Suprapubic skin (tissue), 4 donors: ENCODE measurements at regions not wholly inside any gene's neighbourhood (a gene's known extent, or its start where the extent isn't known, plus 50 kb on each side); places are given as distances from the start of the nearest gene placed in this dataset.

Experiments
- DNase-seq, 2 donors: peaks; one replicate each; pipeline ENCODE4 v3.0.0-alpha.2; 2019; ENCODE audit warnings: low spot score in 2 of 2
- H3K27ac ChIP-seq: fragments of 200-600 bp; sonication (generic); one replicate; pipeline ENCODE4 v1.5.1; 2019
- H3K27me3 ChIP-seq: fragments of 200-600 bp; sonication (generic); one replicate; pipeline ENCODE4 v1.5.1; 2019
- H3K36me3 ChIP-seq: fragments of 200-600 bp; sonication (generic); one replicate; pipeline ENCODE4 v1.5.1; 2019
- H3K4me1 ChIP-seq: fragments of 200-600 bp; sonication (generic); one replicate; pipeline ENCODE4 v1.5.1; 2019
- H3K4me3 ChIP-seq: fragments of 200-600 bp; sonication (generic); one replicate; pipeline ENCODE4 v1.5.1; 2019; ENCODE audit warnings: mild to moderate bottlenecking
- H3K9me3 ChIP-seq: fragments of 200-600 bp; sonication (generic); one replicate; pipeline ENCODE4 v1.5.1; 2019
- EP300 ChIP-seq: sonication (generic); formaldehyde crosslinking; IDR thresholded peaks from one replicate; pipeline ENCODE4 v1.6.1; 2017; ENCODE audit warnings: antibody characterized with exemption
- POLR2A ChIP-seq, 2 donors: fragments of 450-650 bp; IDR thresholded peaks; one replicate each; pipeline ENCODE4 v1.6.1; 2017; ENCODE audit warnings: antibody characterized with exemption in 2 of 2, mild to moderate bottlenecking in 2 of 2, moderate library complexity in 2 of 2
- POLR2AphosphoS5 ChIP-seq, 3 donors: sonication (generic); formaldehyde crosslinking; IDR thresholded peaks; one replicate each; pipeline ENCODE4 v1.6.1; 2017; ENCODE audit warnings: antibody characterized with exemption in 3 of 3
- WGBS: methylation state at CpG from one replicate; pipeline ENCODE4 v1.1.5; 2018; 5-methylcytosine and 5-hydroxymethylcytosine counted together
- TF ChIP-seq, protein P1 (sequence below), 2 donors: fragments of 200-600 bp in 1 of 2; fragments of 450-650 bp in 1 of 2; sonication (generic) in 1 of 2; IDR thresholded peaks; one replicate each; pipeline ENCODE4 v1.5.1; 2016 to 2019; ENCODE audit warnings: antibody characterized with exemption in 2 of 2, mild to moderate bottlenecking in 1 of 2, moderate library complexity in 1 of 2

DNA sequence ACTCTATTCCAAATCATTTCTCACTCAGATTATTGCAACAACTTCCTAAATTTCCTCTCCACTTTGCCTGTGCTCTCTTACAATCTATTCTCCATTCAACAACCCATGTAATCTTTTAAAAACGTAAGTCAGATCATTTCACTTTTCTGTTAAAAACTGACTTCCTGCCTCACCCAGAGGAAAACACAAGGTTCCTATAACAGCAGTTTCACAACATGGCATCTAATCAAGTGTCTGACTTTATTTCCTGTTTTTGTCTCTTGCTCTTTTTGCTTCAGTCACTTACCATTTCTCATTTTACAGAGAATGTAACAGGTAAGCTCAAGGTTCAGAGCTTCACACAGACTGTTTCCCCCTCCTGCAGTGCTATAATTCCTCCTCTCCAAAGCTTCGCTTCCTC is 560.7 kb downstream of the LRRIQ3 start:
- WGBS, result 81% methylated on average over 2 of the region's 2 CpGs

DNA sequence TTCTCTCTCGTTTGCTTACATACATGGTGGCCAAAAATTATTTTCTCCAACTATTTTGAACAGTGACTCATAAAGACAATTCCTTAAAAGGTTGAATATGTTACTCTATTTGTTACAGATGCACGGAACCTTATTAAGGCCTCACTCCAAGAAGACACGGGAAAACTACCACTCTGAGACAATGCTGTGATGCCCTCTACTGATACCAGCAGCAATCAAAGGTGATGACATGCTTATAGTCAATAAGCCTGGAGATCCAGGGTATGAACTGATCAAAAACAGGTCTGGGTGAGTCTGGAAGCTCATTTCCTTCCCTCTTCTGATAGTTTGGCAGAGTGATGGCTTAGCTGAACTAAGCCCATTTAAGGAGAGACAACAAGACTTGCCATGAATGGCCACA is 563.0 kb downstream of the LRRIQ3 start:
- 53% methylated on average over 3 of the region's 3 CpGs for WGBS
- no peak for DNase-seq
- Histone ChIP-seq H3K27ac (no peak overlapping the region), H3K9me3 (no peaks in the 10 kb centered on the region), H3K4me3 (no peak overlapping the region), H3K4me1 (no peaks in the 10 kb centered on the region), H3K36me3 (no peaks in the 10 kb centered on the region), H3K27me3 (no peaks in the 10 kb centered on the region)
- TF ChIP-seq POLR2A (IDR thresholded peaks at IDR 0.05) (no peak), EP300 (no peak), POLR2AphosphoS5 (IDR thresholded peaks at IDR 0.05) (no peak)
- TF ChIP-seq, protein P1, sequence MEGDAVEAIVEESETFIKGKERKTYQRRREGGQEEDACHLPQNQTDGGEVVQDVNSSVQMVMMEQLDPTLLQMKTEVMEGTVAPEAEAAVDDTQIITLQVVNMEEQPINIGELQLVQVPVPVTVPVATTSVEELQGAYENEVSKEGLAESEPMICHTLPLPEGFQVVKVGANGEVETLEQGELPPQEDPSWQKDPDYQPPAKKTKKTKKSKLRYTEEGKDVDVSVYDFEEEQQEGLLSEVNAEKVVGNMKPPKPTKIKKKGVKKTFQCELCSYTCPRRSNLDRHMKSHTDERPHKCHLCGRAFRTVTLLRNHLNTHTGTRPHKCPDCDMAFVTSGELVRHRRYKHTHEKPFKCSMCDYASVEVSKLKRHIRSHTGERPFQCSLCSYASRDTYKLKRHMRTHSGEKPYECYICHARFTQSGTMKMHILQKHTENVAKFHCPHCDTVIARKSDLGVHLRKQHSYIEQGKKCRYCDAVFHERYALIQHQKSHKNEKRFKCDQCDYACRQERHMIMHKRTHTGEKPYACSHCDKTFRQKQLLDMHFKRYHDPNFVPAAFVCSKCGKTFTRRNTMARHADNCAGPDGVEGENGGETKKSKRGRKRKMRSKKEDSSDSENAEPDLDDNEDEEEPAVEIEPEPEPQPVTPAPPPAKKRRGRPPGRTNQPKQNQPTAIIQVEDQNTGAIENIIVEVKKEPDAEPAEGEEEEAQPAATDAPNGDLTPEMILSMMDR (IDR thresholded peaks at IDR 0.05), result no peak

More for the DNA sequence above, 560.7 kb downstream of the LRRIQ3 start:
- Histone ChIP-seq H3K4me1 (no peaks in the 10 kb centered on the region), H3K4me3 (no peak overlapping the region), H3K9me3 (no peaks in the 10 kb centered on the region), H3K36me3 (no peaks in the 10 kb centered on the region), H3K27me3 (no peaks in the 10 kb centered on the region), H3K27ac (no peak overlapping the region)
- TF ChIP-seq POLR2AphosphoS5 (IDR thresholded peaks at IDR 0.05), result no peak
- no peak for TF ChIP-seq EP300
- TF ChIP-seq, protein P1 (IDR thresholded peaks at IDR 0.05), result no peak
- TF ChIP-seq POLR2A (IDR thresholded peaks at IDR 0.05), result no peak
- no peak for DNase-seq

DNA sequence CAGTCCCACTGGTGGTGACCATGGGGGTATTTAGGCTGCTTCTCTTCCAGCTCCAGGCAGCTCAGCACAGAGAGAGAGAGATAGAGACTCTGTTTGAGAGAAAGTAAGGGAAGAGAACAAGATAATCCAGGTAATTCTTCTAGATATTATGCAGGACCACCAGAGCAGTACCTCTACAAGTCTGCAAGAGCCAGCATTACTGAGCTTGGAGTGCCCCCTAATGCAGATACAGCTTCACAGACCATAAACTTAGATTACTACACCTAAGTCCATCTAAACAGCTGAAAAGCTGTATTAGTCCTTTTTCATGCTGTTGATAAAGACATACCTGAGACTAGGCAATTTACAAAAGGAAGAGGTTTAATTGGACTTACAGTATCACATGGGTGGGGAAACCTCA is 570.3 kb downstream of the LRRIQ3 start:
- no peaks in the 10 kb centered on the region for H3K27me3 ChIP-seq
- no peaks in the 10 kb centered on the region for H3K9me3 ChIP-seq
- TF ChIP-seq EP300 (no peak), POLR2A (IDR thresholded peaks at IDR 0.05) (no peak)
- TF ChIP-seq, protein P1 (IDR thresholded peaks at IDR 0.05), result no peak
- no peaks in the 10 kb centered on the region for H3K36me3 ChIP-seq
- DNase-seq, result no peak
- no peaks in the 10 kb centered on the region for H3K4me1 ChIP-seq
- H3K27ac ChIP-seq, result no peak overlapping the region
- no peak overlapping the region for H3K4me3 ChIP-seq

DNA sequence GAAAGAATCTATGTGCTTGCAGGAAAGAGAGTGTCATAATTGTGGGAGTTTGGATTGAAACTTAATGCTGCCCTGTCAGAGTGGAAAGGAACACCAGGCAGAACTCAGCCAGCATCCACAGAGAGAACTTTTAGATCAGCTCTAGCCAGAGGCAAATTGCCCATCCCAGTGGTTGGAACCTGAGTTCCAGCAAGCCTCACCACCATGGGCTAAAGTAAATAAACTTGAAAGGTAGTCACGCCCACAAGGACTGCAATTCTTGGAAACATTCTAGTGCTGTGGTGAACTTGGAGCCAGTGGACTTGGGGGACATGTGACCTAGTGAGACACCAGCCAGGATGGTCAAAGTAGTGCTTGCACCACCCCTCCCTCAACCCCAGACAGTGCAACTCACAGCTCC is 571.6 kb downstream of the LRRIQ3 start:
- Histone ChIP-seq H3K4me3 (no peak overlapping the region), H3K4me1 (no peaks in the 10 kb centered on the region), H3K27ac (no peak overlapping the region), H3K27me3 (no peaks in the 10 kb centered on the region), H3K9me3 (no peaks in the 10 kb centered on the region), H3K36me3 (no peaks in the 10 kb centered on the region)
- no peak for DNase-seq
- TF ChIP-seq POLR2A (IDR thresholded peaks at IDR 0.05) (no peak), POLR2AphosphoS5 (IDR thresholded peaks at IDR 0.05) (no peak), EP300 (no peak)
- TF ChIP-seq, protein P1 (IDR thresholded peaks at IDR 0.05), result no peak
- WGBS, result 60% methylated on average over 1 of the region's 1 CpG

DNA sequence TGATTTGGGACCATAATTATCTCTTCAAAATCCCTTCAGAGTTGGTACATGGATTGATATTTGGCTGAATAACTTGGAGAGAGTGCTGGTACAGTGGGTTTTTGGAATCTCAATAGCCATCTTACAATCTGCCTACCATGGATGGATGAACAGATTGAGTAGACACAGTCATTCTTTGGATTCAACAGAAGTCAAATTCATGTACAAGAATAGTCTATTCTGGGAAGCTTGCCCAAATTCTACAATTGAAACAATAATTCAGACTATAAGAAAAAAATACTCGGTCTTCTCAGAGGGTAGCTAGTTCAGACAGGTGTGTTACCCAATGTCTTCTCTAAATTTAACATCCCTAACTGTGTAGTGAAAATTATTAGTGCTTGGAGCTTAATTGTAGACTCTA is 574.0 kb downstream of the LRRIQ3 start:
- H3K36me3 ChIP-seq, result no peaks in the 10 kb centered on the region
- no peaks in the 10 kb centered on the region for H3K9me3 ChIP-seq
- H3K4me1 ChIP-seq, result no peaks in the 10 kb centered on the region
- no peak overlapping the region for H3K4me3 ChIP-seq
- TF ChIP-seq, protein P1 (IDR thresholded peaks at IDR 0.05), result no peak
- TF ChIP-seq POLR2AphosphoS5 (IDR thresholded peaks at IDR 0.05) (no peak), POLR2A (IDR thresholded peaks at IDR 0.05) (no peak), EP300 (no peak)
- H3K27me3 ChIP-seq, result no peaks in the 10 kb centered on the region
- WGBS, result 50% methylated on average over 1 of the region's 1 CpG
- no peak for DNase-seq
- no peak overlapping the region for H3K27ac ChIP-seq
